Activated CD8-positive, alpha-beta memory T cell treated with anti-CD3 and anti-CD28 coated beads for 24 hours (primary cell): ENCODE measurements at regions not wholly inside any gene's neighbourhood (a gene's known extent, or its start where the extent isn't known, plus 50 kb on each side); places are given as distances from the start of the nearest gene placed in this dataset.
"Not testable (repeated sequence)": the region's sequence is repeated elsewhere in the genome, so short reads cannot be mapped to it uniquely, and the experiment has no call there.

Source experiments
- DNase-seq: peaks from one replicate; pipeline ENCODE4 v3.0.0-alpha.2; 2020

DNA sequence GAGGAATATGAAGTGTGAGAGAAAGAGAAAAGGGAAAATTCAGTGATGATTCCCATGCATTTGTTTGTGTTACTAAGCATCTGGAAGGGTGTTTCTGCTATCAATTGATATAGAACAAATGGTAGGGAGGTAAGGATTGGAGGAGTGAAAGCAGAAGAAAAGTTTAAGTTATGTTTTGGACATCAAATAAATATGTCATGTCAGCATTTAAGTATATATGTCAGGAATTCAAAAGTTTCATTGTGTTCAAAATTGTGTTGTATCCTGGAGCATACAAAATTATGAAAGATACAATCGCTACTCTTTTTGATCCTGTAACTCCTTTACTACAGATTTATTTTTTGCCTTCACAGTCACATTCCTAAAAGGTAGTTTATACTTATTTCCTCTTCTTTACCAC is 885.8 kb downstream of the KCNA4 start:
- DNase-seq, result no peak

DNA sequence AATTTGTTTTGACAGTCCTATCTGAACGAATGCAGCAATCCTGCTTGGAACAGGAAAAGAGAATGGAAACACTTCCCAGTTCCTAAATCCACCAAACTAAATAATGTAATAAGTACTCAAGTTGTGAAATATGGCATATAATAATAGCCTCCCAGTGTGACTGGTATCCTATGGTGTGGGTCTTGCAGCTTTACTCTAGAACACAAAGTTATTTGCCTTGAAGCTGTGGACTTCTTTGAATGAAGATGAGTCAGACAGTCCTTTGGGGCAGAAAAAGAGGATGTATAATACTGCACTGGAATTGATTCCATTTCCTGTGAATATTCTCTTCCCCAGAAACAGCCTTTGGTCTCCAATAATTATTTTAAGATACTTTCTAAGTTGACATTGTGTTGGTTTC is 887.0 kb downstream of the KCNA4 start:
- no peak for DNase-seq

DNA sequence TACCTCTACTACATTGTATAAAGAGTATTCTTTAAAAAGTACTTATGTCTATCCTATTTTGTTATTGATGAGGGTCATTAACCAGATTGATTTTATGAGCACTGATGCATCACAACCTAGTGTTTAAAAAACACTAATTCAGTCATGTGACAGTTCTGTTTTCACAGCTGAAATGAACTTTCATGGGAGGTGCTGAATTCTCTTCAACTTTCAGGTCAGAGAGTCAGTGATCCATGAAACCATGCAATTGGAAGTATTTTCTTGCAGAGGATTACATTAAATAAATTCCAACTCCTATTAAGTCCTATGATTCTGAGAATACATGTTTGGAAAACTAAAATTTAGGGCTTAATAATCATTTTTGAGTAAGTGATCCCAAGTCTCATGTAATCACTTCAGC is 889.4 kb downstream of the KCNA4 start:
- DNase-seq, result no peak

DNA sequence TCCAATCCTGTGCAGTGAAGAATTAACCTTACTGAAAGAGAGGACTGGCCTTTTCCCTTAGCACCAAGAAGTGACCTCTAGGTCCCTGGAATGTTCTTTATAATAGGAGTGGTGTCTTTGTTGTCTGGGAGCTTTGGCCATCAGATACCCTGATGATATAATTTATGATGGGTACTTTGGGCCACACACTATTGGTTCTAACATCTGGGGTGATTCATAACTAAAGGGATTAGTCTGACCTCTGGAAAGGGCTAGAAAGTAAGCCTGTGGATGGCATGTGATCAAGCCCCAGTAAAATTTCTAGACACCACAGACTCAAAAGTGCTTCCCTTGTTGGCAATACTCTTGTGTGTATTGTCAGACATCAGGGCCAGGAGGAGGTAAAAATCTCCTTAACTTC is 891.2 kb downstream of the KCNA4 start:
- DNase-seq, result no peak

GRCh38 chr11:29124470-29124869 is 892.4 kb downstream of the KCNA4 start:
- no peak for DNase-seq

- DNase-seq, result no peak
These were observed 896.9 kb downstream of the KCNA4 start for GRCh38 chr11:29119707-29120618.

DNA sequence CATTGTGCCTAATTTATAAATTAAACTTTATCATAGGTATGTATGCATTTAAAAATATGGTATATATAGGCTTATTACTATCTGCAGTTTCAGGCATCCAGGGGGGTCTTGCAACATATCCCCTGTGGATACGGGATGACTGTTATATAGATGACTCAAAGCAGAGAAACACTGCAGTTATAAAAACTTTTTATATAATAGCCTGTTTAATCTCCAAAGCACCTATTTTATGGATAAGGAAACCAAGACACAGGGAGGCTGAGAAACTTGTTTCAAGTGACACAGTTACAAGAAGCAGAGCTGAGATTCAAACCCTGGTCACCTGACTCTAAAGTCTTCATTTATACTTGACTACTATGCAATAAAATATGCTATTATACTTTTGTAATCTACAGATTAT is 897.7 kb downstream of the KCNA4 start:
- DNase-seq, result no peak

DNA sequence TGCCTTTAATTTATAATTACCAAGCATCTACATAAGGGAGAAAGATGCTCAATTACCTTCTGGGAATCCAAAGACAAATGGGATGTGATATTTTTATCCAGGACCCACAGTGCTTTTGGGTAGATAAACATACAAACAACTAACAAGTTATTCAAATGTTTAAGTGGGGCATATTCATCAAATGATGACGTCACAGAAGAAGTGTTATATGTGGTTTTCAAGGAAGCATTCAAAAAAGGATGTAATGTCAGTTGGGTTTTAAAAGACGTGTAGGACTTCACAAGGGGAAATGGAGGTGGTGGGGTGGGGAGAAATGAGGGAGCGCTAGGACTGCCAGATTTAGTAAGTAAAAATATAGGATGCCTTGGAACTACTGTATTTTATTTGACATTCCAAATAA is 915.9 kb downstream of the KCNA4 start:
- DNase-seq, result no peak

GRCh38 chr11:29095821-29096220 is 921.0 kb downstream of the KCNA4 start:
- DNase-seq, result no peak

DNA sequence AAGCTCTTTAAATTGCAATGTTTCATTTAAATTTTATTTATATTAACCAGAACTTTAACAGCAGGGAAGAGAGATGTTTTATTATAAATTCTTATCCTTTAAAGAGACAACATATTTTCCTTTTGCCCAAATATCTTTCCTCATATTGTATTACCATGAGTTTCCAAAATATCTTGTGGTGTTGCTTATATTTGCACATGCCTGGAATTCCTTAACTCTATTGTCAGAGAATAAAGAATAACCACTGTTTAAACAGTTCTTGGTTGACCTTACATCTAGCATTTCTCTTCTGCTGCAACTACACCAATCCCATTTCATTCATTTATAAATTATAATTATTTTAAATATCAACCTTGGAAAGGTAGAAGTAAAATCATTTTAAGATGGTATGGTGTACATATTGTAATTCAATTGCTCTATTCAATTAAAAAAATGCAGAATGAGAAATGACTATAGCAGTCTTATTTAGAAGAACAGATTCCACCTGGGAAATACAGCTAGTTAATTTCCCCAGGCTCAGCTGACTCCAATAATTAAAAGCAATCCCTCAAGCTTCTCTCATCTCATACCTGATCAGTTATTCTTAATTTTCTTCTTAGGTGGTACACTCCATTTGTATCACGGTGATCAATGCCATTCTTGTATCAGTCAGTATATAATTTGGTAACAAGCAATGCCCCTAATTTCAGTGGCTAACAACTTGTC is 923.3 kb downstream of the KCNA4 start:
- no peak for DNase-seq

DNA sequence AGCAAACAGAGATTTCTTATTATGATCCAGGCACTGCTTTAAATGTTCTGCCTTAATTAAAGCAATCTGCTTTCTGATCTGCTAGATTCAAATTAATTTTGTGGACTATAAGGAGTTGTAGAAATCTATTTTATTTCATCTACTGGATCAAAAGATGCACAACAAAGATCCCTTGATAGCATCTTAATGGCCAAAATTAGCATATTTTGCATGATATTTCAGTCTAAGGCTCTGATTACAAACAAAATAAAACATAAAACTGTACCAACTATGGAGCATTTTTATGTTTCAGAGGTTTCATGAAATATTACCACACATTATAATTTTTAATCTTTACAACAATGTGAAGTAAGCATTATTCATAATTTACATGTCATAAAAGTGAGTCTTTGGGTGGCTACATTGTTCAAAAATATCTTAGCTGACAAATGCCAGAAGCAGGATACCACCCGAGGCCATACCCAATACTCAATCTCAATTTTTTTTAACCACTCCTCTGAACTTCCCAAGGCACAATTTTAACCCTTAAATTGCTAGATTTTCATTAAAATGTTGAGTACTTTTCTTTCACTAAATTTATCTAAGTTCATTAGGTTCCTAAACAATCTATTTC is 929.5 kb downstream of the KCNA4 start:
- no peak for DNase-seq

DNA sequence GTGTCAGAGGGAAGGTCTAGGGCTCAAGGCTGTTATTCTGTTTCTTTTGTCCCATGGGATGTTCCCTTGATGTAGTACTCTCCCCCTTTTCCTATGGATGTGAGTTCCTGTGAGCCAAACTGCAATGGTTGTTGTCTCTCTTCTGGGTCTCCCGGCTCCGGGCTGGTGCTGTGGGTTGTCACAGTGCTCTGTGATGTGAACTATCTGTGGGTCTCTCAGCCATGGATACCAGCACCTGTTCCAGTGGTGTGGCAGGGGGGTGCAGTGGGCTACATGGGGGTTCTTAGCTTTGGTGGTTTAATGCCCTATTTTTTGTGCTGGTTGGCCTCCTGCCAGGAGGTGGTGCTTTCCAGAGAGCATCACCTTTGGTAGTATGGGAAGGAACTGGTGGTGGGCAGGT is 941.1 kb downstream of the KCNA4 start:
- DNase-seq, result no peak

DNA sequence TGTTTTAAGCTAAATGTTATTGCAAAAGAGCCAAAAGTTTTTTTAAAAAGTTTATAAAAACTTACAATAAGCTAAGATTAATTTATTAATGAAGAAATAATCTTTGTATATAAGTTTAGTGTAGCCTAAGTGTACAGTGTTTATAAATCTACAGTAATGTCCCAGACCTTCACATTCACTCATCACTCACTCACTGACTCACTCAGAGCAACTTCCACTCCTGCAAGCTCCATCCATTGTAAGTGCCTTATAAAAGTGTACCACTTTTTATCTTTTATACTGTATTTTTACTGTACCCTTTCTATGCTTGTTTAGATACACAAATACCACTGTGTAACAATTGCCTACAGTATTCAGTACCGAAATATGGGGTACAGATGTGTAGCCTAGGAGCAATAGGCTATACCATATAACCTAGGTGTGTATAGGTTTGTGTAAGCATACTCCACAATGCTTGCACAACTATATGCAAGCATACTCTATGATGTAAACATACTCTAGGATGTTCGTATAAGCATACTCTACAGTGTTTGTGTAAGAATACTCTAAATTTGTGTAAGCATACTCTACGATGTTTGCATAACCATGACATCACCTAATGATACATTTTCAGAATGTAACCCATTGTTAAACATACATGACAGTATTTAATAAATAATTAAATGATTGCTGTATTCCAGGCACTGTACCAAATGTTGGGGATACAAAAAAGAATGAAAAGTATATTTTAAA is 953.0 kb downstream of the KCNA4 start:
- DNase-seq, result no peak

DNA sequence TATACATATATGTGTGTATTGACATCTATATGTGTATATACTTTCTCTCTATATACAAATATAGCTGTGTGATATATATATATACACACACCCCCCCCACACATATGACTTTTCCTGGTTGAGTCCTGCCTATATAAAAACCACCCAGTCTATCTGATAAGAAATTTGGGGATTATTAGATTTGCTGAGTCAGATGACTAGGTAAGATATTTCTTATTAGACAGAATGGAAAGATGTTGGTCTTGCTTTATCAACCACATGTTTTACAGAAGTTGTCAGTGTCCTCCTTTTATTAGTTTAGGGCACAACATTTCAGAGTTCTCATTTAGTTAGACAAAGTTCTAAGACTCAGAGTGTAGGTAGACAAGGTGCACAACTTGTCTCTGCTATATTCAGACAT is 953.3 kb downstream of the METTL15 start:
- DNase-seq, result no peak

- not testable (repeated sequence) for DNase-seq
These were observed 948.3 kb downstream of the METTL15 start for GRCh38 chr11:29056487-29056886.

DNA sequence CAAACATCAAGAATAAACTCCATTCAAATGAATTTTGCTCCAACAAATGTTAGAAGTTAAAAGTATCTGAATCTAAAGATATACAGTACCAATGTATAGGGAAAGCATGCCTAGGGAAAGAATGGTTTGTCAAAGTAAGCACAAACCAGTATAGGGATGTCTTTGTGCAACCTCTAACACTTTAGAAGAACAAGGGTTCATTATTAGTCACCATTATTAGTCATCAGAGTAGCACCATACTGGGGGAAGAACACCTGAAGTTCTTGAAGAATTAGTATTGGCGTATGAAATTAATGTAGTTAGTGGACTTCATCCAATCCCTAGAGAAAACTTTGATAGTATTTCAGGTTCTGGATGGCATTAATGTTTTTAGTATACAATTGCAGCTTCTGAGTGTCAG is 943.7 kb downstream of the METTL15 start:
- DNase-seq, result no peak

- not testable (repeated sequence) for DNase-seq
These were observed 942.8 kb downstream of the METTL15 start for GRCh38 chr11:29050962-29051361.

- no peak for DNase-seq
These were observed 932.3 kb downstream of the METTL15 start for GRCh38 chr11:29040489-29040888.

DNA sequence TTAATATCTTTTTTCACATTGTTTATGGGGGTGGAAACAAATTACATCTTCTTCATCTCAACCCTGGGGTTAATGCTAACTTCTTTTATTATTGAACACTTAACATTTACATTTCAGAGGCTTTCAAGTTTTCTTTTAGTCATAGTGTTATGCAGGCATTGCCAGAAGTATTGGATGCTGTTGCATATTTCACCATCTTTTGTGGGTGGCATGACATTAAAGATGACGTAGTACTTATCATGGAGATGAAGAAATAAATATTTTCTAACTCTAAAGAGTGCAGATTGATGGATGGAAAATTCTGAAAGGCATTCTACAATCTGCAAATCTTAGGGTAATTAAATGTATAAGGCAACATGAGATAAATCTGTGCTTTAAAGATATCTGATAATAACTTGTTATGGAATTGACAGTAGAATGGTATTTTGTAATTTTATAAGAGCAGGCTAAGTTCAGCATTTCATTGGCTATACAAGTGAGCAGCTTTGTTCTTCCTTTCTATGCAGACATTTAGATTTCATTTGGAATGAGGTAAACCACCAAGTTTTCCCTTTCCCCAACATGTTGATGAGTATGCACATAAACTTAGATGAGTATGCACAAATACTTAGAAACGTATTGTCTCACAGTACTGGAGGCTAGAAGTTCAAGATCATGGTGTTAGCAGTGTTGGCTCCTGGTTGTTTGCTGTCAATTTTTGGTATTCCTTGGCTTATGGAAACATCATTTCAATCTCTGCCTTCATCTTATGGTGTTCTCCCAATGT is 924.4 kb downstream of the METTL15 start:
- no peak for DNase-seq

GRCh38 chr11:29029452-29029851 is 921.3 kb downstream of the METTL15 start:
- no peak for DNase-seq

DNA sequence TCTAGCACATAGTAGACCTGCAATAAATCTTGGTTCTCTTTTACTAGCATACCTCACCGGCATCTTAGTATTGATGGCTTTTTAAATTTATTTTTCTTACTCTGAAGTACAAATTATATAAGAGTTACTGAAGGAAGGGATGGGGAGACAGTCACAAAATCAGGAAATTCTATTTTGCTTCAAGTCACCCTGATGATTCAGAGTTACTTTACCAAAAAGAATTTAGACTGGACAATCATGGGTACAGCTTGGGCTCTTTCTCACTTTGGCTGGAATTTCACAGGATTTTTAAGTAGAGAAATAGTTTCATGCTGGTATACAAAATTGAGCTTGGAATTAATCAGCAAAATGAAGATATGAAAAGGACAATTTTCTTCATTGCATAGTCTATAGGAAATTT is 919.2 kb downstream of the METTL15 start:
- no peak for DNase-seq

DNA sequence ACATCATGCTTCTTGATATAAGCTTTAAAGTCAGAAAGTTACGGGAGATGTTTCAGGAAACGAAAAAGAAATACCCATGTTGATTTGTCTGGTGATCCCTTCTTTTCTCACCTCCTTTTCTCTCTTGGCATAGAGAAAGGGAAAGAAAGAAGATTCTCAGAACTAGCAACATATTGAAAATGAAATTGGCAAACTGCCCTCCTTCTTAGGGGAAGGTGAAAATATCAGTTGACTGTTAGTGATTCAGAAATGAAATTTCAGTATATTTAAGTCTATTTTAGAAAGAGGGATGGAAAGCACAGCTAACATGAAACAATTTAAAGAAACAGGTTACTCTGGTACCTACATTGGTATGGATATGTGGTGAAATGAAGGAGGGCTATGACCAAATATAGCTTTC is 918.1 kb downstream of the METTL15 start:
- DNase-seq, result no peak
